SK-N-SH (cell line): ENCODE measurements at regions not wholly inside any gene's neighbourhood (a gene's known extent, or its start where the extent isn't known, plus 50 kb on each side); places are given as distances from the start of the nearest gene placed in this dataset.

Experiments
- CTCF ChIA-PET: fragments of 300-600, 350-600 bp; formaldehyde crosslinking; extraction: SDS; loops from one replicate; lab custom pipeline; 2021; lab: Yijun Ruan, JAX
- POLR2A ChIA-PET: fragments of 350-600 bp; sonication (Branson Sonifier 250); formaldehyde crosslinking; extraction: SDS; loops from one replicate; lab custom pipeline; 2020; ENCODE audit warnings: antibody characterized with exemption, inconsistent platforms; lab: Yijun Ruan, JAX
- DNase-seq: peaks from one replicate; pipeline ENCODE4 v3.0.0; 2012
- H2AFZ ChIP-seq: fragments of 200-600 bp; sonication (generic); 2 replicates; pipeline ENCODE4 v1.8.1; 2016; ENCODE audit warnings: antibody characterized with exemption, mild to moderate bottlenecking, low read depth
- H3F3A ChIP-seq: fragments of 200-600 bp; sonication (generic); replicated peaks from 2 replicates; pipeline ENCODE3; 2016; ENCODE audit warnings: antibody characterized with exemption, mild to moderate bottlenecking; ENCODE audit not compliant: insufficient read depth
- H3K27ac ChIP-seq, 2 experiments: fragments of 200-500 bp in 1 of 2; fragments of 200-600 bp in 1 of 2; sonication (Bioruptor generic) in 1 of 2; sonication (generic), shearing (Covaris generic) in 1 of 2; 2 replicates each; pipeline versions ENCODE4 v1.5.1 to v1.6.1; 2014 to 2016; ENCODE audit warnings: low read depth in 2 of 2, inconsistent platforms in 1 of 2, low read length in 1 of 2, mild to moderate bottlenecking in 1 of 2, mixed read lengths in 1 of 2
- H3K27me3 ChIP-seq: fragments of 200-600 bp; sonication (generic), shearing (Covaris generic); 2 replicates; pipeline ENCODE4 v1.6.1; 2016; ENCODE audit warnings: mixed run types; ENCODE audit not compliant: insufficient read depth
- H3K36me3 ChIP-seq, 2 experiments: fragments of 200-500 bp in 1 of 2; fragments of 200-600 bp in 1 of 2; sonication (Bioruptor generic) in 1 of 2; sonication (generic) in 1 of 2; replicated peaks in 1 of 2; 2 replicates each; pipeline versions ENCODE3 to v1.5.1; 2014 to 2016; ENCODE audit warnings: low read length in 1 of 2, mild to moderate bottlenecking in 1 of 2; ENCODE audit not compliant: insufficient read depth in 2 of 2, control insufficient read depth in 1 of 2
- H3K4me1 ChIP-seq, 2 experiments: fragments of 200-500 bp in 1 of 2; fragments of 200-600 bp in 1 of 2; sonication (Bioruptor generic) in 1 of 2; sonication (generic), shearing (Covaris generic) in 1 of 2; 2 replicates each; pipeline versions ENCODE4 v1.5.1 to v1.6.1; 2014 to 2016; ENCODE audit warnings: low read depth in 1 of 2, low read length in 1 of 2, mixed run types in 1 of 2; ENCODE audit not compliant: insufficient read depth in 2 of 2, control insufficient read depth in 1 of 2
- H3K4me2 ChIP-seq: fragments of 200-600 bp; sonication (generic), shearing (Covaris generic); 2 replicates; pipeline ENCODE4 v1.6.1; 2017; ENCODE audit warnings: mixed run types
- H3K4me3 ChIP-seq, 2 experiments: fragments of 200-500 bp in 1 of 2; fragments of 200-600 bp in 1 of 2; sonication (Bioruptor generic) in 1 of 2; sonication (generic), shearing (Covaris generic) in 1 of 2; 2 replicates each; pipeline versions ENCODE4 v1.5.1 to v1.8.1; 2014 to 2016; ENCODE audit warnings: low read depth in 2 of 2, inconsistent platforms in 1 of 2, low read length in 1 of 2, mild to moderate bottlenecking in 1 of 2, mixed read lengths in 1 of 2, moderate library complexity in 1 of 2
- H3K79me2 ChIP-seq: fragments of 200-600 bp; sonication (generic); 2 replicates; pipeline ENCODE4 v1.8.1; 2017; ENCODE audit warnings: mild to moderate bottlenecking; ENCODE audit not compliant: insufficient read depth
- H3K9ac ChIP-seq: fragments of 200-600 bp; sonication (generic); 2 replicates; pipeline ENCODE4 v1.6.1; 2017; ENCODE audit warnings: mixed run types
- H3K9me2 ChIP-seq: fragments of 200-600 bp; sonication (generic); 2 replicates; pipeline ENCODE4 v1.6.1; 2017; ENCODE audit warnings: mixed run types
- H3K9me3 ChIP-seq: fragments of 200-600 bp; sonication (generic); 2 replicates; pipeline ENCODE4 v1.6.1; 2017; ENCODE audit warnings: mixed run types, mild to moderate bottlenecking, moderate library complexity
- H4K20me1 ChIP-seq: fragments of 200-600 bp; sonication (generic); 2 replicates; pipeline ENCODE4 v1.6.1; 2017; ENCODE audit warnings: mild to moderate bottlenecking, mixed run types; ENCODE audit not compliant: insufficient read depth
- ELF1 ChIP-seq: IDR thresholded peaks from 2 replicates; pipeline ENCODE4 v1.4.0; 2012
- EP300 ChIP-seq, 2 experiments: IDR thresholded peaks; 2 replicates each; pipeline versions ENCODE4 v1.4.0 to v1.6.1; 2012; ENCODE audit warnings: borderline replicate concordance in 1 of 2, low read depth in 1 of 2, low read length in 1 of 2
- GABPA ChIP-seq: IDR thresholded peaks from 2 replicates; pipeline ENCODE4 v1.4.0; 2012; ENCODE audit warnings: low read depth, mild to moderate bottlenecking
- MEF2A ChIP-seq: IDR thresholded peaks from 2 replicates; pipeline ENCODE4 v1.4.0; 2012; ENCODE audit warnings: low read depth, borderline replicate concordance
- NFIC ChIP-seq: IDR thresholded peaks from 2 replicates; pipeline ENCODE4 v1.4.0; 2012; ENCODE audit warnings: borderline replicate concordance
- RAD21 ChIP-seq: IDR thresholded peaks from 2 replicates; pipeline ENCODE4 v1.6.1; 2012; ENCODE audit warnings: mild to moderate bottlenecking, low read length
- RFX5 ChIP-seq: IDR thresholded peaks from 2 replicates; pipeline ENCODE4 v1.6.1; 2012; ENCODE audit warnings: mild to moderate bottlenecking, improper control_type of control experiment, low read length
- TEAD4 ChIP-seq: IDR thresholded peaks from 2 replicates; pipeline ENCODE4 v1.4.0; 2012; ENCODE audit warnings: mild to moderate bottlenecking, borderline replicate concordance; ENCODE audit not compliant: insufficient read depth
- YY1 ChIP-seq: IDR thresholded peaks from 2 replicates; pipeline ENCODE4 v1.4.0; 2012; ENCODE audit warnings: low read depth, mild to moderate bottlenecking
- WGBS: methylation state at CpG from one replicate; pipeline ENCODE4 v1.1.6; 2017; ENCODE audit warnings: low lambda C conversion rate; 5-methylcytosine and 5-hydroxymethylcytosine counted together
- TF ChIP-seq, protein P1 (sequence below): IDR thresholded peaks from 2 replicates; pipeline ENCODE4 v1.4.0; 2012; ENCODE audit warnings: low read depth, borderline replicate concordance
- TF ChIP-seq, protein P2 (sequence below): IDR thresholded peaks from 2 replicates; pipeline ENCODE4 v1.4.0; 2012; ENCODE audit warnings: low read depth, borderline replicate concordance
- TF ChIP-seq, protein P3 (sequence below): fragments of 200-600 bp; sonication (generic); IDR thresholded peaks from 2 replicates; pipeline ENCODE4 v1.6.1; 2017; ENCODE audit warnings: antibody characterized with exemption, mild to moderate bottlenecking, moderate library complexity
- TF ChIP-seq, protein P4 (sequence below): IDR thresholded peaks from 2 replicates; pipeline ENCODE4 v1.6.1; 2012; ENCODE audit warnings: mild to moderate bottlenecking, low read depth, low read length, moderate library complexity

DNA sequence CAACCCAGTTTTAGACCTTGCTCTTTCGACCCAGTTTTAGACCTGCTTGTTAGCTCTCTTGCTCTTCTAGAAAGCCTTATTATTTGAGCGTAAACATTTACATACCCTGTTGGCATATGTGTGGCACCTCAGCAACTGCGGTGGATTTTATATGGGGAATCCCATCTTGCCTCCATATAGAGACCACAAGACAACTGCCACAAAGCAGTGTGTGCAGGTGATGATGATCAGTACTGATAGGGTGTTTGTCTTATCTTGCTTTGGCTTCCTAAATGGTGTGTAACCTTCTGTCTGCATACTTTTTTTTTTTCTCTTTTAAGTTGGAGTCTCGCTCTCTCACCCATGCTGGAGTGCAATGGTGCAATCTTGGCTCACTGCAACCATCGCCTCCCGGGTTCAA lies 1270.8 kb downstream of the MRPL39 start:
- no peak overlapping the region for H3K27ac ChIP-seq
- DNase-seq = no peak
- H3K4me2 ChIP-seq = no peak overlapping the region
- H3K79me2 ChIP-seq = no peaks in the 10 kb centered on the region
- H3K9me3 ChIP-seq = no peaks in the 10 kb centered on the region
- no peaks in the 10 kb centered on the region for H3K9me2 ChIP-seq
- no peaks in the 10 kb centered on the region for H3F3A ChIP-seq
- no peaks in the 10 kb centered on the region for H3K27me3 ChIP-seq
- ChIA-PET CTCF (no interaction called here), POLR2A (no interaction called here)
- no peak overlapping the region for H3K9ac ChIP-seq
- H3K4me1 ChIP-seq = no peaks in the 10 kb centered on the region
- H4K20me1 ChIP-seq = no peaks in the 10 kb centered on the region
- H2AFZ ChIP-seq = no peak overlapping the region
- no peak overlapping the region for H3K4me3 ChIP-seq
- TF ChIP-seq, protein P1, sequence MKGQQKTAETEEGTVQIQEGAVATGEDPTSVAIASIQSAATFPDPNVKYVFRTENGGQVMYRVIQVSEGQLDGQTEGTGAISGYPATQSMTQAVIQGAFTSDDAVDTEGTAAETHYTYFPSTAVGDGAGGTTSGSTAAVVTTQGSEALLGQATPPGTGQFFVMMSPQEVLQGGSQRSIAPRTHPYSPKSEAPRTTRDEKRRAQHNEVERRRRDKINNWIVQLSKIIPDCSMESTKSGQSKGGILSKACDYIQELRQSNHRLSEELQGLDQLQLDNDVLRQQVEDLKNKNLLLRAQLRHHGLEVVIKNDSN = no peak
- TF ChIP-seq RAD21 (no peak), EP300 (IDR thresholded peaks at IDR 0.05; ENCODE audit: borderline replicate concordance in 1 of 2, low read depth in 1 of 2, low read length in 1 of 2) (no peak), MEF2A (no peak), YY1 (no peak), NFIC (no peak), ELF1 (no peak), TEAD4 (no peak), RFX5 (no peak), GABPA (no peak)
- TF ChIP-seq, protein P2, sequence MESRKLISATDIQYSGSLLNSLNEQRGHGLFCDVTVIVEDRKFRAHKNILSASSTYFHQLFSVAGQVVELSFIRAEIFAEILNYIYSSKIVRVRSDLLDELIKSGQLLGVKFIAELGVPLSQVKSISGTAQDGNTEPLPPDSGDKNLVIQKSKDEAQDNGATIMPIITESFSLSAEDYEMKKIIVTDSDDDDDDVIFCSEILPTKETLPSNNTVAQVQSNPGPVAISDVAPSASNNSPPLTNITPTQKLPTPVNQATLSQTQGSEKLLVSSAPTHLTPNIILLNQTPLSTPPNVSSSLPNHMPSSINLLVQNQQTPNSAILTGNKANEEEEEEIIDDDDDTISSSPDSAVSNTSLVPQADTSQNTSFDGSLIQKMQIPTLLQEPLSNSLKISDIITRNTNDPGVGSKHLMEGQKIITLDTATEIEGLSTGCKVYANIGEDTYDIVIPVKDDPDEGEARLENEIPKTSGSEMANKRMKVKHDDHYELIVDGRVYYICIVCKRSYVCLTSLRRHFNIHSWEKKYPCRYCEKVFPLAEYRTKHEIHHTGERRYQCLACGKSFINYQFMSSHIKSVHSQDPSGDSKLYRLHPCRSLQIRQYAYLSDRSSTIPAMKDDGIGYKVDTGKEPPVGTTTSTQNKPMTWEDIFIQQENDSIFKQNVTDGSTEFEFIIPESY = no peak
- TF ChIP-seq, protein P3, sequence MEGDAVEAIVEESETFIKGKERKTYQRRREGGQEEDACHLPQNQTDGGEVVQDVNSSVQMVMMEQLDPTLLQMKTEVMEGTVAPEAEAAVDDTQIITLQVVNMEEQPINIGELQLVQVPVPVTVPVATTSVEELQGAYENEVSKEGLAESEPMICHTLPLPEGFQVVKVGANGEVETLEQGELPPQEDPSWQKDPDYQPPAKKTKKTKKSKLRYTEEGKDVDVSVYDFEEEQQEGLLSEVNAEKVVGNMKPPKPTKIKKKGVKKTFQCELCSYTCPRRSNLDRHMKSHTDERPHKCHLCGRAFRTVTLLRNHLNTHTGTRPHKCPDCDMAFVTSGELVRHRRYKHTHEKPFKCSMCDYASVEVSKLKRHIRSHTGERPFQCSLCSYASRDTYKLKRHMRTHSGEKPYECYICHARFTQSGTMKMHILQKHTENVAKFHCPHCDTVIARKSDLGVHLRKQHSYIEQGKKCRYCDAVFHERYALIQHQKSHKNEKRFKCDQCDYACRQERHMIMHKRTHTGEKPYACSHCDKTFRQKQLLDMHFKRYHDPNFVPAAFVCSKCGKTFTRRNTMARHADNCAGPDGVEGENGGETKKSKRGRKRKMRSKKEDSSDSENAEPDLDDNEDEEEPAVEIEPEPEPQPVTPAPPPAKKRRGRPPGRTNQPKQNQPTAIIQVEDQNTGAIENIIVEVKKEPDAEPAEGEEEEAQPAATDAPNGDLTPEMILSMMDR = no peak
- TF ChIP-seq, protein P4, sequence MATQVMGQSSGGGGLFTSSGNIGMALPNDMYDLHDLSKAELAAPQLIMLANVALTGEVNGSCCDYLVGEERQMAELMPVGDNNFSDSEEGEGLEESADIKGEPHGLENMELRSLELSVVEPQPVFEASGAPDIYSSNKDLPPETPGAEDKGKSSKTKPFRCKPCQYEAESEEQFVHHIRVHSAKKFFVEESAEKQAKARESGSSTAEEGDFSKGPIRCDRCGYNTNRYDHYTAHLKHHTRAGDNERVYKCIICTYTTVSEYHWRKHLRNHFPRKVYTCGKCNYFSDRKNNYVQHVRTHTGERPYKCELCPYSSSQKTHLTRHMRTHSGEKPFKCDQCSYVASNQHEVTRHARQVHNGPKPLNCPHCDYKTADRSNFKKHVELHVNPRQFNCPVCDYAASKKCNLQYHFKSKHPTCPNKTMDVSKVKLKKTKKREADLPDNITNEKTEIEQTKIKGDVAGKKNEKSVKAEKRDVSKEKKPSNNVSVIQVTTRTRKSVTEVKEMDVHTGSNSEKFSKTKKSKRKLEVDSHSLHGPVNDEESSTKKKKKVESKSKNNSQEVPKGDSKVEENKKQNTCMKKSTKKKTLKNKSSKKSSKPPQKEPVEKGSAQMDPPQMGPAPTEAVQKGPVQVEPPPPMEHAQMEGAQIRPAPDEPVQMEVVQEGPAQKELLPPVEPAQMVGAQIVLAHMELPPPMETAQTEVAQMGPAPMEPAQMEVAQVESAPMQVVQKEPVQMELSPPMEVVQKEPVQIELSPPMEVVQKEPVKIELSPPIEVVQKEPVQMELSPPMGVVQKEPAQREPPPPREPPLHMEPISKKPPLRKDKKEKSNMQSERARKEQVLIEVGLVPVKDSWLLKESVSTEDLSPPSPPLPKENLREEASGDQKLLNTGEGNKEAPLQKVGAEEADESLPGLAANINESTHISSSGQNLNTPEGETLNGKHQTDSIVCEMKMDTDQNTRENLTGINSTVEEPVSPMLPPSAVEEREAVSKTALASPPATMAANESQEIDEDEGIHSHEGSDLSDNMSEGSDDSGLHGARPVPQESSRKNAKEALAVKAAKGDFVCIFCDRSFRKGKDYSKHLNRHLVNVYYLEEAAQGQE = no peak
- TF ChIP-seq, all 33 proteins: peak for 0
- H3K36me3 ChIP-seq = no peaks in the 10 kb centered on the region
- WGBS = 72% methylated on average over 6 of the region's 6 CpGs
